ENCODE measurements at regions not wholly inside any gene's neighbourhood (a gene's known extent, or its start where the extent isn't known, plus 50 kb on each side); places are given as distances from the start of the nearest gene placed in this dataset.

DNA sequence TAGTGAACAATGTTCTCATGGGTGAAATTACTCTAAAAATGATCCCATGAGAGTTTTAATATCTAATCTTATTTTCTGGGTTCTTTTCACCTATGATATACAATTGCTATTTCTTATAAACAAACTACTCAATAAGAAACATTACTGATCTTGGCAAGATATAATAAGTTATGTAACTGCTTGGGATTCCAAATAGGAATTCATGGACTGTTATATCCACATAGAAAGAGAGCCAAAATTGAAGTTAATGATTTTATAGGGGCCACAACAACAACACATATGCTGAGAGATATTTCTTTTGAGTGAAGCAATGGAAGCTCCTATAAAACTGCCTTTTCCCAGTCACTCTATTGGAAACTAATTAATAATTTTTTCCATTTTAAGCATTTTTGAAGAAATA, 90.4 kb upstream of the TLL1 start:
- TF ChIP-seq, protein P1, sequence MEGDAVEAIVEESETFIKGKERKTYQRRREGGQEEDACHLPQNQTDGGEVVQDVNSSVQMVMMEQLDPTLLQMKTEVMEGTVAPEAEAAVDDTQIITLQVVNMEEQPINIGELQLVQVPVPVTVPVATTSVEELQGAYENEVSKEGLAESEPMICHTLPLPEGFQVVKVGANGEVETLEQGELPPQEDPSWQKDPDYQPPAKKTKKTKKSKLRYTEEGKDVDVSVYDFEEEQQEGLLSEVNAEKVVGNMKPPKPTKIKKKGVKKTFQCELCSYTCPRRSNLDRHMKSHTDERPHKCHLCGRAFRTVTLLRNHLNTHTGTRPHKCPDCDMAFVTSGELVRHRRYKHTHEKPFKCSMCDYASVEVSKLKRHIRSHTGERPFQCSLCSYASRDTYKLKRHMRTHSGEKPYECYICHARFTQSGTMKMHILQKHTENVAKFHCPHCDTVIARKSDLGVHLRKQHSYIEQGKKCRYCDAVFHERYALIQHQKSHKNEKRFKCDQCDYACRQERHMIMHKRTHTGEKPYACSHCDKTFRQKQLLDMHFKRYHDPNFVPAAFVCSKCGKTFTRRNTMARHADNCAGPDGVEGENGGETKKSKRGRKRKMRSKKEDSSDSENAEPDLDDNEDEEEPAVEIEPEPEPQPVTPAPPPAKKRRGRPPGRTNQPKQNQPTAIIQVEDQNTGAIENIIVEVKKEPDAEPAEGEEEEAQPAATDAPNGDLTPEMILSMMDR (conservative IDR thresholded peaks at IDR 0.05 in 1 of 2, IDR thresholded peaks at IDR 0.05 in 1 of 2; ENCODE audit: low read depth in 1 of 2, low read length in 2 of 2), result no peak
- no peak for TF ChIP-seq EZH2 (IDR thresholded peaks at IDR 0.05; ENCODE audit: low read length, missing control alignments)

All from fibroblast of lung (primary cell).